Right cardiac atrium (tissue), 5 donors: ENCODE measurements at regions not wholly inside any gene's neighbourhood (a gene's known extent, or its start where the extent isn't known, plus 50 kb on each side); places are given as distances from the start of the nearest gene placed in this dataset.

Source experiments
- ATAC-seq, 2 donors: fragments of 200-7000 bp; cut with Tn5 transposase; one replicate each; pipeline versions ENCODE4 v1.8.0 to v1.9.1; 2020; ENCODE audit warnings: moderate library complexity in 2 of 2, mild to moderate bottlenecking in 1 of 2
- DNase-seq, 3 donors: peaks; one replicate each; pipeline ENCODE4 v3.0.0-alpha.2; 2020
- H3K27ac ChIP-seq: one replicate; pipeline ENCODE4 v1.5.1; 2013; ENCODE audit warnings: mild to moderate bottlenecking, low read length, control low read depth, moderate library complexity
- H3K27me3 ChIP-seq: one replicate; pipeline ENCODE4 v1.6.1; 2013; ENCODE audit not compliant: control insufficient read depth, insufficient read depth
- H3K4me1 ChIP-seq: one replicate; pipeline ENCODE4 v1.6.1; 2013; ENCODE audit warnings: low read length; ENCODE audit not compliant: control insufficient read depth, insufficient read depth
- H3K4me3 ChIP-seq: one replicate; pipeline ENCODE4 v1.5.1; 2013; ENCODE audit warnings: low read length, control low read depth
- H3K9me3 ChIP-seq: one replicate; pipeline ENCODE4 v1.6.1; 2013; ENCODE audit warnings: low read length; ENCODE audit not compliant: control insufficient read depth
- WGBS: extraction: QIAGEN DNeasy Blood & Tissue Kit; methylation state at CpG from one replicate; pipeline ENCODE4 v1.1.7; 2013; 5-methylcytosine and 5-hydroxymethylcytosine counted together
- intact Hi-C, 4 donors: fragments of 100-400 bp; cut with DNase I; formaldehyde crosslinking; loops; one replicate each; pipeline versions ENCODE4 v1.11.0 to v1.14.0; 2022 to 2023
- donor health status: healthy with polysubstance abuse.
- donor health status: DM: no; HTN: yes; CAD: no.
- donor health status: DM: no; HTN: no; CAD: no.
- donor health status: DM: no; HTN: yes; CAD: no; lungs with severe emphysema.
- donor health status: DM: yes; HTN: yes; CAD: no.

DNA sequence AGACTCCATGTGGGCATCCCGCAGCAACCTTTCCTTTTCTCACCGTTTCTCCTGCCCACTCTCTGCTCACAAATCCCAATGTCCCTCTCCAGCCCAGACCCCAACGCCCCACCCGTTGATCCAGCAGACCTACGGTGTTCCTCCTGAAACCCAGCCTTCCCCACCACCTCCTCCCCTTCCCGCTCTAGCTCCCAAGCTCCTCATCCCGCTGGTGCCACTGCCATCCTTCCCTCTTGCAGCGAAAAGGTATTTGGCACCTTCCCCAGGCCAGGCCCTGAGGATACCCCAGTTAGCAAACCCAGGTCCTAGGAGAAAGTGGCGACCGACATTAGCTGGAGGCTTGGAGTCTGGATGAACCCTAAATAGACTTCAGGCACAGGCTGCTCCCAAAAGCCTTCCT lies 84.0 kb upstream of the RTL6 start:
- intact Hi-C loops = no loop called here
- H3K27ac ChIP-seq = no peak overlapping the region
- ATAC-seq (no peak), DNase-seq (no peak)
- 91% methylated on average over 10 of the region's 10 CpGs for WGBS
- H3K4me3 ChIP-seq = no peak overlapping the region
- H3K27me3 ChIP-seq = no peaks in the 10 kb centered on the region
- H3K4me1 ChIP-seq = no peaks in the 10 kb centered on the region
- no peaks in the 10 kb centered on the region for H3K9me3 ChIP-seq

DNA sequence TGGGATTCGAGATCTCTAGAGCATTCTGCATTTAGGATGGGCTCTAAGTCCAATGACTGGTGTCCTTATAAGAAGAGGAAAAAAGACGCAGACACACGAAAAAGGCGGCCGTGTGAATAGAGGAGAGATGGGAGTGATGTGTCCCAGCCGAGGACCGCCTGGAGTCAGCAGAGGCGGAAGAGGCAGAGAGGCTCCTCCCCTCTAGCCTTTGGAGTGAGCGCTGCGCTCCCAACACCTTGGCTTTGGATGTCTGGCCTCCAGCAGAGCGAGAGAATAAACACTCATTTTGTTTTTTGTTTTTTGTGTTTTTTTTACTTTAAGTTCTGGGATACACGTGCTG lies 83.0 kb upstream of the RTL6 start:
- 82% methylated on average over 12 of the region's 12 CpGs for WGBS
- ATAC-seq = no peak

DNA sequence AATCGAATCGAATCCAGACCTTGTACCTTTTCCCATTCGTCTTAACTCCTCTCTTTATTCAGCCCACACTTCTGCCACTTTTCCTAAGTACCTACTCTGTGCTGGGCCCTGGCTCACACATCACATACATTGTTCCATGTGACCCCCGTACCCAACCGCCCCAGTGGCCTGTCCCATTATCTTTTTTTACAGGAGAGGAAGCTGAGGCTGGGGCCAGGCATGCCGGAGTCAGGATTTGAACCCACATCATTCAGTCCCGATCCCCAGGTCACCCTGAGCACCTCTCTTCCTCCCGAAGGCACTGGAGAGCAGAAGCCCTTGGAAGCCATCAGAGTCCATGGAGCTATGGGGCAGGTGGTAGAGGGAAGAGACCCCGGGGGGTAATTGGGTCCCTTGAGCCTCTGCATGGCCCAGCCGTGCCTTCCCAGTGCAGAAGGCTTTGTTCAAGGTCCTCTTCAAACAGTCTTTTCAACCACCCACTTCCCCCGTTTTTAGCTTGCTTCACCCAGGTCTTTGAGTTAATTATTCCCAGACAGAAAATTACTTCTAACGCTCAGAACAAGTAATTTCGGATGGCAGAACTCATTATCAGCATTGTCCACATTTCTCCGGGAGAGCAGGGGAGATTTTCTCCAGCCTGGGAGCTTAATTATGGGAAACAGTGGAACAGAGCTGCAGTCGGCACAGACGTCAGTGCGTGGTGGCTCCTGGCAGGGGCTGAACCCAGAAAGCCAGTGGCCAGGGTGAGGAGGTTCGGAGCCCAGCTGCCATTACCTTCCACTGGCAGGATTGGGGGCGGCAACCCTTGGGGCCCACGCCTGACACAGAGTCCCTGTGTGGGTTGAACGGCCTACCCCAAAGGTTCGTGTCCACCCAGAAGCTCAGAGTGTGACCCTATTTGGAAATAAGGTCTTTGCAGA lies 82.4 kb upstream of the RTL6 start:
- ATAC-seq (no peak), DNase-seq (peak in 1 of 3 donors; percentile 38)
- Histone ChIP-seq H3K9me3 (no peaks in the 10 kb centered on the region), H3K27me3 (no peaks in the 10 kb centered on the region), H3K27ac (no peak overlapping the region), H3K4me1 (no peaks in the 10 kb centered on the region), H3K4me3 (no peak overlapping the region)
- WGBS = 86% methylated on average over 22 of the region's 22 CpGs
- intact Hi-C loops = no loop called here

More for the DNA sequence above, 83.0 kb upstream of the RTL6 start:
- Histone ChIP-seq H3K27me3 (no peaks in the 10 kb centered on the region), H3K9me3 (no peaks in the 10 kb centered on the region), H3K4me3 (no peak overlapping the region), H3K27ac (no peak overlapping the region), H3K4me1 (no peaks in the 10 kb centered on the region)
- intact Hi-C loops = no loop called here
- DNase-seq = no peak

DNA sequence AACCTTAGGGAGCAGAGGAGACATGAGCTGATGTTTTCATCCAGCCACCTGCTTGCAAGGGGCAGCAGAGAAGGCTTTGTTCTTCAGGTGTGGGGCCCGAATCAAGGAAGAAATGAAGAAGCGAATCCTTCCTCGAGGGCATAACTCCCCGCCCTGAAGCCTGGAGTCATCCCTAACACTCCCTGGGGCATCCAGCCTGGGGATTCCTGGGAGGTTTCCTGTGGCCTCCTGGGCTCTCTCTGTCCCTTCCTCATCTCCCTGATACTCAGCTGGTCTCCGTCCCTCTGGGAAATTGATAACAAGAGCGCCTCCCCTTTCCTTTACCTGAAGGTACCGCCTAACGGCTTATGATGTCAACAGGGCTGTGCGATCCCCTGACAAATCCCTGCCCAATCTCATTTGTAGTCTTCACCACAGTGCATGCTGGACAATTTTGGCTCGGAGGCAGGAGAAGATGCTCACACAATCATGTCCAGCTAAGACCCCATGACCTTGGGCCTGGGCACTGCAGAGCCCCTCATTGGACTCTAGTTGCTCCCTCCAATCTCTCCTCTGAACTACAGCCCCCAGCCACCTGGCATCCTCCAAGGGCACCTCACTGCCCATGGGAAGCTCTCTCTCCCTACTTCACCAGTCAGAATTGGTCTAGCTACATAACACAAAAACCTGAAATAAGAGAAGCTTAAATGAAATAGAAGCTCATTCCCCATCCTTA lies 80.6 kb upstream of the RTL6 start:
- no peak overlapping the region for H3K27ac ChIP-seq
- intact Hi-C loops = no loop called here
- no peaks in the 10 kb centered on the region for H3K27me3 ChIP-seq
- H3K4me3 ChIP-seq = no peak overlapping the region
- H3K9me3 ChIP-seq = no peaks in the 10 kb centered on the region
- DNase-seq (no peak), ATAC-seq (no peak)
- 74% methylated on average over 10 of the region's 10 CpGs for WGBS
- H3K4me1 ChIP-seq = no peaks in the 10 kb centered on the region

DNA sequence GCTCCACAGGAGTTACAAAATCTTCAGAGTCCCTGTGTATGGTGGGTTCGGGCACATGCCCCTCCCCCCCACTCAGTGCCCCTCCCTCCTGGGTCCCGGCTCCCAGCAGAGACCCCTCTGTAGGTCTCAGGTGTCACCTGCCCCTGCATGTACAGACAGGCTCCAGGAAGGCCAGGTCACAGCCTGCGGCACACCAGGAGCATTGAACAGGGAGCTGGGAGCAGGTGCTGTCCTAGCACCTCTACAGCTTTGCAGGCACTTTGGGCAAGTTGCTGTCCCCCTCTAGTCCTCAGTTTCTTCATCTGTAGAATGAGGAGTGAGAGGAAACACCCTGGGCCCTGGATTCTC lies 80.1 kb upstream of the RTL6 start:
- Histone ChIP-seq H3K4me3 (no peak overlapping the region), H3K4me1 (no peaks in the 10 kb centered on the region), H3K27ac (no peak overlapping the region), H3K27me3 (no peaks in the 10 kb centered on the region), H3K9me3 (no peaks in the 10 kb centered on the region)
- ATAC-seq (no peak), DNase-seq (no peak)
- 60% methylated on average over 3 of the region's 3 CpGs for whole genome bisulfite sequencing
- intact Hi-C loops = no loop called here

DNA sequence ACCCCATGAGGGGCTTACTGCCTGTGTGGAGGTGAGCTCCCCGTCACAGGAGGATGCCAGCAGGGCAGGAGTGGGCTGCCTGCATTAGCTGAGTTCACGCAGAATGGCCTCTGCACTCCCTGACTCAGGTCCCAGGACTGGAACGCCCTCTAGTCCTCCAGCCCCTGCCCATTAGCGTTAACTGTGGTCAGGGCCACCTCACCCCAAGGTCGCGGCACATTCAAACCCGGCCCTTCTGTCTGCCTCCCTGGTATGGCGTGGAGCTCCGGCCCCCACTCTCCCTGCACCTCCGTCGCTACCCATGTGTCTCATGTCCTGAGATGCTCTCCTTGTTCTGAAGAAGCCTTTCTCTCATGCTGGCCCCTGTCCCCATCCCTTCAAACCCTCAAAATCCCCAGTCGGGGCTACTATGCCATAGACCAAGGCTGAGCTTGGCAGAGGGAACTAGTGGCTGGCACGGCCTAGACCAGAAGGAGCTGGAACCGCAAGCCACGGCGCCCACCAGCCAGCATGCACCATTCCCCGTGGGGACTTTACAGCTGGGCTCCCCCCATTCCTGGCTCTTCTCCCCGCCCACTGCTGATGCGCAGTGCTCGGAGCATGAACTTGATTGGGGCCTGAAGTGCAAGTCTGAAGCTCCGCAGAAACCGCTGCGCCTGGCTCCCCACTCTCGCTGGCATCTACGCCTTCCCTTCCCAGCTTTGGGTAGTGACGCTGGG lies 79.5 kb upstream of the RTL6 start:
- 92% methylated on average over 26 of the region's 26 CpGs for WGBS
- Histone ChIP-seq H3K4me1 (no peaks in the 10 kb centered on the region), H3K27me3 (no peaks in the 10 kb centered on the region), H3K27ac (no peak overlapping the region), H3K4me3 (no peak overlapping the region), H3K9me3 (no peaks in the 10 kb centered on the region)
- intact Hi-C loops = no loop called here
- ATAC-seq (no peak), DNase-seq (no peak)

DNA sequence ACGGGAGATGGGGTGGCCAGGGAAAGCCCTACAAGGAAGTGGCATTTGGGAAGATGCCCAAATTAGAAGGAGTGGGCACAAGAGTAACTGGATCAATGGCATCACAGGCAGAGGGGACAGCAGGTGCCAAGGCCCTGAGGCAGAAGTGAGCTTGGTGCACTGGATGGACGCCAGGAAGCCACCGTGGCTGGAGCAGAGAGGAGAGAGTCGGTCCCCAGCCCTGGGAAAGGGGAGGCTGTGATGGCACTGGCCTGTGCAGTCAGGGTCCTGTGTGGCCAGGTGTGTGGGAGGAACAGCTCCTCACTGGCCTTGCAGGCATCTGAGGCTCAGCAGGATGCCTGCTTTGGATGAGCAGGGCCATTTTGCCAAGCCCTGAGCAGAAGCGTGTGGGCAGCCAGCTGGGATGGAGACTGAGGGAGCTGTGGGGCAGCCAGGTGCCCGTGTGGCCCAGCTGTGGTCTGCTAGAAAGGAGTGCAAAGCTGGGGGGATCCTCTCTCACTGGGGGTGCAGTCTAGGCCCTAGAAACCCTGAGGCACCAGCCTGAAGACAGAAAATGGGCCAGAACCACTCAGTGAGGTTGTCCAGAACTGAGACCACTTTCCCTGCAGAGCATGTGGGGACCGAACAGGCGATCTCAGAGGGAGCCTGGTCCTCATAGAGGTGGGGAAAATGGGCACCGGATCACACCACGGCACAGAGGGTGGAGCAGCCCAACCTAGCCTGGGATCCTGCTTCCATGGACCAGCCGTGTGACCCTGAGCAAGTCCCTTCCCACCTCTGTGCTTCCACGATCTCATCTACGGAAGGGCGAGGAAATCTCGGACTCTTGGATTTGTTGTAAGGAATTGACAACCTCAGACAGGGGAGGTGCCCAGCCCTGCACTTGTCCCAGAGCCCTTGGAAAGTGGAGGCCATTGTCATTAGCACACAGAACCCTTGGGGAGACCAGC lies 78.6 kb upstream of the RTL6 start:
- intact Hi-C loops = no loop called here
- no peak overlapping the region for H3K4me3 ChIP-seq
- 83% methylated on average over 15 of the region's 15 CpGs for WGBS
- no peak for ATAC-seq
- H3K9me3 ChIP-seq = no peaks in the 10 kb centered on the region
- H3K27me3 ChIP-seq = no peaks in the 10 kb centered on the region
- no peak for DNase-seq
- no peak overlapping the region for H3K27ac ChIP-seq
- no peaks in the 10 kb centered on the region for H3K4me1 ChIP-seq

DNA sequence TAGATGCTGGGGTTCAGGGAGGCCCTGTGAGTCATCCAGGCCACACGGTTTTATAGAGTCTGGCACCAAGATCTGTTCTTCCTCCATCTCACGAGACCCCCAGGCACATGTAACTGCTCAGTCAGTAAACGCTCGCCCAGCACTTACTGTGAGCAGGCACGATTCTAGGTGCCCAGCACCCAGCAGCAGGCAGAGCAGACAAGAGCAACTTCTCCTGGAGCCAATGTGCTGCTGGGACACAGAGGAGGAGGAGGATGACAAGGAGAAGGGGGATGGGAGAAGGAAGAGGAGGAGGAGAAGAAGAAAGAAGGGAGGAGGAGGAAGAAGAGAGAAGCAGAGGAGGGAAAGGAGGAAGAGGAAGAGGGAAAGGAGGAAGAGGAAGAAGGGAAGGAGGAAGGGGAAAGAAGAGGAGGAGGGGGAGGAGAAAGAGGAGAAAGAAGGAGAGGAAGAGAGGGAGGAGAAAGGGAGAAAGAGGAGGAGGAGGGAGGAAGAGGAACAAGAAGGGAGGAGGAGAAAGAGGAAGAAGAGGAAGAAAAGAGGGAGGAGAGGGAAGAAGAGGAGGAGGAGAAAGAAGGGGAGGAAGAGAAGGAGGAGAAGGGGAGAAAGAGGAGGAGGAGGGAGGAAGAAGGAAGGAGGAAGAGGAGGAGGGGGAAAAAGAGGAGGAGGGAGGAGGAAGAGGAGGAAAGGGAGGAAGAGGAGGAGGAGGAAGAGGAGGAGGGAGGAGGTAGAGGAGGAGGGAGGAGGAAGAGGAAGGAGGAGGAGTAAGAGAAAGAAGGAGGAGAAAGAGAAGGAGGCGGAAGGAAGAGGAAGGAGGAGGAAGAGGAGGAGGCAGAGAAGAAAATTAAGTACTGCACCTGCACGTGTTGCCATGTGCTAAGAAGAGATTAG lies 77.6 kb upstream of the RTL6 start:
- no peak for ATAC-seq
- DNase-seq = no peak
- peaks cover 6% of the 10 kb centered on the region for H3K4me1 ChIP-seq
- 49% methylated on average over 7 of the region's 7 CpGs for WGBS
- H3K27ac ChIP-seq = no peak overlapping the region
- H3K4me3 ChIP-seq = no peak overlapping the region
- no peaks in the 10 kb centered on the region for H3K9me3 ChIP-seq
- H3K27me3 ChIP-seq = no peaks in the 10 kb centered on the region
- intact Hi-C loops = no loop called here

DNA sequence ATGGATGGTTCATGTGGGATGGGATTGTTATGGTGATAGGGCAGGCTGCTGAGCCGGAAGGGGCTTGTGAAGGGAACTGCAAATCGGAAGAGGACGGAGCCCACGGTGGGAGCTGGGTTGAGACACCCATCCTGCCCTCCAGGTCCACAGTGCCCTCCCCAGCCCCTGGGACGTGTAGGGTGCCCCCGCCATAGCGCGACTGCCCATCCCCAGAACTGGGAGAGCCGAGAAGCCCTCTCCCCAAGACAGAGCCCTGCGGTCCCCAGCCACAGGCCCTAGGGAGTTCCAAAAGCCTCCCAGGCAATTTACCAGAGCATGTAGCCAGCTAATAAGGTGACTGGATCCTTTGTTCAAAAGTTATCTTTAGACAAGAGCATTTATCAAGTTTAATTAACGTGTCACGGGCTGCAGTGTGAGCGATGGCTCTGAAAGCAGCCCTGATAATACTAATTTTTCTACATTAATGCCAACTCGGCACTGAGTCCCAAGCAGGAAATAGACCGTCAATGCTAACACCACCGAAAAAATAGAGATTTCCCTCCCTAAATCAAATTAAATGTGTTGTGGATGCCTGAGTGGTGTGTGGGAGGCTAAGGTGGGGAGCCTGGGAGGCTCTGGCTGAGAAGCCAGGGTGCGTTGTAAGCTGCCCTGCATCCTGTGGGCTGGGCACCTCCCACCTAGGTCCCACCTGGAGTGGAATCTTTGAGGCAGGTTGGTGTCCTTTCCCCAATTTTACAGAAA lies 76.8 kb upstream of the RTL6 start:
- intact Hi-C loops = no loop called here
- WGBS = 33% methylated on average over 17 of the region's 17 CpGs
- Histone ChIP-seq H3K4me3 (no peak overlapping the region), H3K27ac (no peak overlapping the region), H3K4me1 (peaks cover 6% of the 10 kb centered on the region), H3K9me3 (peaks cover 3% of the 10 kb centered on the region), H3K27me3 (no peaks in the 10 kb centered on the region)
- peak; percentile 21 to 32 for ATAC-seq
- no peak for DNase-seq
